PC-3 (cell line): ENCODE measurements at regions not wholly inside any gene's neighbourhood (a gene's known extent, or its start where the extent isn't known, plus 50 kb on each side); places are given as distances from the start of the nearest gene placed in this dataset.

ENCODE experiments used
- EZH2 ChIP-seq: fragments of 300-600 bp; sonication (generic); IDR thresholded peaks from one replicate; pipeline ENCODE4 v1.6.1; 2017; ENCODE audit warnings: antibody characterized with exemption, mild to moderate bottlenecking, low read length; ENCODE audit not compliant: unreplicated experiment
- EZH2phosphoT487 ChIP-seq: fragments of 300-600 bp; sonication (generic); IDR thresholded peaks from 2 replicates; pipeline ENCODE4 v1.6.1; 2018; ENCODE audit warnings: mild to moderate bottlenecking, antibody characterized with exemption, low read length, borderline replicate concordance
- TF ChIP-seq, protein P1 (sequence below): fragments of 300-600 bp; sonication (generic); conservative IDR thresholded peaks from 2 replicates; pipeline ENCODE4 v1.5.1; 2017; ENCODE audit warnings: antibody characterized with exemption, low read depth, mild to moderate bottlenecking, low read length

DNA sequence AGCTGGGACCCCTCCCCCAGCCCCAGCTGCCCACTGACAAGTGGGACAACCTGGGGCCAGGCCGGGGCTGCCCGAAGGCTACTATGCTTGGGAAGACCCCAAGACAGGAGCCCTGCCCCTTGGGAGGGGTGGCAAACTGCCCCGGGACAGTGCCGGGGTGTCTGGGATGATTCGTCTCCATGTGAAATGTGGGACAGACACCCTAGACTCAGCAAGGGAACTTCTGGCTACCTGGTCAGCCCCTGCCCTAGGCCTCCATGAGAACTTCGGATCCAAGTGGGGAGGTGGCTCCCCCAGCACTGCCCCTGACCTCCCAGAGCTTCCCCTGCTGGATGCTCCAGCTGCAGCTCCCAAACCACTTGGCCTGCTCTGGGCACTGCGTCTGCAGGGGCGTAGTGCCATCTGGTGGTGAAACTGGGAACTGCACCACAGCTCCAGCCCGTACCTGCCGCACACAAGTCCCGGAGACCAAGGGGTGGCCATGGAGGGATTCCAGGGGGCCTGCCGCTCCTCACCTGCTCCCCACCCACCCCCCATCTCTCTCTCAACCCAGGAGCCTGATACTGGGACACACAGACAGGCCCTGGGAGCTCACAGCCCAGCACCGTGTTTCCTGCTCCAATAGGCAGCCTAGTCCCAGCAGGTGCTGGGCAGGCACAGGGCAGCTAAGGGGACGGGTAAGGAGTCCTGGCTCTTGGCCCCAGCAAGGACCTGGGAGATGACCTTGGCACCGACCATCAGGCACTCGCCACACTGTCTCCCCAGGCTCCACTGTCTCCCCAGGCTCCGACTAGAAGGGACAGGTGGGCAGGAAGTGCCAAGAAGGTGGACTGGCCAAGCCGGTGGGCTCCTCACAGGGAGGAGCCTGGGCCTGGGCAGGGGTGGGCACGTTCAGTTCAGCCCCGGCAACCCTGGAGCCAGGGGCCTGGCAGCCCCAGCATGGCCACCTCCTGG is 194.1 kb downstream of the IGLL1 start:
- TF ChIP-seq, protein P1, sequence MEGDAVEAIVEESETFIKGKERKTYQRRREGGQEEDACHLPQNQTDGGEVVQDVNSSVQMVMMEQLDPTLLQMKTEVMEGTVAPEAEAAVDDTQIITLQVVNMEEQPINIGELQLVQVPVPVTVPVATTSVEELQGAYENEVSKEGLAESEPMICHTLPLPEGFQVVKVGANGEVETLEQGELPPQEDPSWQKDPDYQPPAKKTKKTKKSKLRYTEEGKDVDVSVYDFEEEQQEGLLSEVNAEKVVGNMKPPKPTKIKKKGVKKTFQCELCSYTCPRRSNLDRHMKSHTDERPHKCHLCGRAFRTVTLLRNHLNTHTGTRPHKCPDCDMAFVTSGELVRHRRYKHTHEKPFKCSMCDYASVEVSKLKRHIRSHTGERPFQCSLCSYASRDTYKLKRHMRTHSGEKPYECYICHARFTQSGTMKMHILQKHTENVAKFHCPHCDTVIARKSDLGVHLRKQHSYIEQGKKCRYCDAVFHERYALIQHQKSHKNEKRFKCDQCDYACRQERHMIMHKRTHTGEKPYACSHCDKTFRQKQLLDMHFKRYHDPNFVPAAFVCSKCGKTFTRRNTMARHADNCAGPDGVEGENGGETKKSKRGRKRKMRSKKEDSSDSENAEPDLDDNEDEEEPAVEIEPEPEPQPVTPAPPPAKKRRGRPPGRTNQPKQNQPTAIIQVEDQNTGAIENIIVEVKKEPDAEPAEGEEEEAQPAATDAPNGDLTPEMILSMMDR, result peak; percentile 82
- no peak for TF ChIP-seq EZH2phosphoT487
- TF ChIP-seq EZH2, result no peak
